ENCODE measurements at regions not wholly inside any gene's neighbourhood (a gene's known extent, or its start where the extent isn't known, plus 50 kb on each side); places are given as distances from the start of the nearest gene placed in this dataset.

- no peak for TF ChIP-seq EZH2 (IDR thresholded peaks at IDR 0.05; ENCODE audit: low read length, missing control alignments)
- no peak for TF ChIP-seq CTCF (conservative IDR thresholded peaks at IDR 0.05 in 1 of 2, IDR thresholded peaks at IDR 0.05 in 1 of 2; ENCODE audit: low read depth in 1 of 2, low read length in 2 of 2)
These were observed 248.5 kb upstream of the HDAC4 start for GRCh38 chr2:239649309-239649708.
